ENCODE measurements at regions not wholly inside any gene's neighbourhood (a gene's known extent, or its start where the extent isn't known, plus 50 kb on each side); places are given as distances from the start of the nearest gene placed in this dataset.

GRCh38 chr2:128522829-128523228, 204.2 kb upstream of the HS6ST1 start:
- Histone ChIP-seq H3K4me3 (ENCODE audit: low read depth, low read length) (no peak overlapping the region), H3K9me3 (no peaks in the 10 kb centered on the region), H3K4me1 (no peaks in the 10 kb centered on the region), H3K36me3 (no peaks in the 10 kb centered on the region), H3K27me3 (no peaks in the 10 kb centered on the region)
- DNase-seq: no peak
- TF ChIP-seq, protein P1, sequence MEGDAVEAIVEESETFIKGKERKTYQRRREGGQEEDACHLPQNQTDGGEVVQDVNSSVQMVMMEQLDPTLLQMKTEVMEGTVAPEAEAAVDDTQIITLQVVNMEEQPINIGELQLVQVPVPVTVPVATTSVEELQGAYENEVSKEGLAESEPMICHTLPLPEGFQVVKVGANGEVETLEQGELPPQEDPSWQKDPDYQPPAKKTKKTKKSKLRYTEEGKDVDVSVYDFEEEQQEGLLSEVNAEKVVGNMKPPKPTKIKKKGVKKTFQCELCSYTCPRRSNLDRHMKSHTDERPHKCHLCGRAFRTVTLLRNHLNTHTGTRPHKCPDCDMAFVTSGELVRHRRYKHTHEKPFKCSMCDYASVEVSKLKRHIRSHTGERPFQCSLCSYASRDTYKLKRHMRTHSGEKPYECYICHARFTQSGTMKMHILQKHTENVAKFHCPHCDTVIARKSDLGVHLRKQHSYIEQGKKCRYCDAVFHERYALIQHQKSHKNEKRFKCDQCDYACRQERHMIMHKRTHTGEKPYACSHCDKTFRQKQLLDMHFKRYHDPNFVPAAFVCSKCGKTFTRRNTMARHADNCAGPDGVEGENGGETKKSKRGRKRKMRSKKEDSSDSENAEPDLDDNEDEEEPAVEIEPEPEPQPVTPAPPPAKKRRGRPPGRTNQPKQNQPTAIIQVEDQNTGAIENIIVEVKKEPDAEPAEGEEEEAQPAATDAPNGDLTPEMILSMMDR (IDR thresholded peaks at IDR 0.05; ENCODE audit: low read depth, low read length): no peak

- Histone ChIP-seq H3K4me1 (no peaks in the 10 kb centered on the region), H3K4me3 (ENCODE audit: low read depth, low read length) (no peak overlapping the region), H3K36me3 (no peaks in the 10 kb centered on the region), H3K27me3 (no peaks in the 10 kb centered on the region), H3K9me3 (no peaks in the 10 kb centered on the region)
- no peak for DNase-seq
- TF ChIP-seq, protein P1 (IDR thresholded peaks at IDR 0.05; ENCODE audit: low read depth, low read length): no peak
Observed at GRCh38 chr2:128523457-128523856, 204.8 kb upstream of the HS6ST1 start.

DNA sequence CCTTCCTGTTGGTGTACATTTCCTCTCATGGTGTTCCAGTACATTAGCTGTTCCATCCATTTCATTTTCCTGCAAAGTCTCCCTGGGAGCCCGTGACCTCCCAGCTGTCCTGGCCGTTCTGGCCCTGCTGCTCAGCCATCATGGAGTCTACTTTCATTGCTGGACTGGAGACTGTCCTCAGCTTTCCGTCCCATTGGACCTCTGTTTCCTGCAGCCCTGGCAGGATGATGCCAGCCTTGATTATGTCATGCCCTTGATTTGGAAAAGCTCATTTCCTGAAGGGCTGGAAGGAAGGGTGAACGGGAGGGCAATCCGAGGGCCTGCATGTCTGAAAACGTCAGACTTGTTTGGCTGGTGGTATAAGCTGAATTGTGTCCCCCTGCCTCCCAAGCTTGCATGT, 205.5 kb upstream of the HS6ST1 start:
- no peaks in the 10 kb centered on the region for H3K36me3 ChIP-seq
- no peaks in the 10 kb centered on the region for H3K27me3 ChIP-seq
- H3K4me1 ChIP-seq: no peaks in the 10 kb centered on the region
- H3K4me3 ChIP-seq (ENCODE audit: low read depth, low read length): no peak overlapping the region
- TF ChIP-seq, protein P1 (IDR thresholded peaks at IDR 0.05; ENCODE audit: low read depth, low read length): no peak
- H3K9me3 ChIP-seq: no peaks in the 10 kb centered on the region
- no peak for DNase-seq

- TF ChIP-seq, protein P1 (IDR thresholded peaks at IDR 0.05; ENCODE audit: low read depth, low read length): no peak
- no peak overlapping the region for H3K4me3 ChIP-seq (ENCODE audit: low read depth, low read length)
- H3K36me3 ChIP-seq: no peaks in the 10 kb centered on the region
- no peaks in the 10 kb centered on the region for H3K27me3 ChIP-seq
- no peak for DNase-seq
- H3K4me1 ChIP-seq: no peaks in the 10 kb centered on the region
- H3K9me3 ChIP-seq: no peaks in the 10 kb centered on the region
Observed at GRCh38 chr2:128525653-128526052, 207.0 kb upstream of the HS6ST1 start.

GRCh38 chr2:128526455-128526976, 207.8 kb upstream of the HS6ST1 start:
- DNase-seq: no peak
- TF ChIP-seq, protein P1 (IDR thresholded peaks at IDR 0.05; ENCODE audit: low read depth, low read length): no peak
- Histone ChIP-seq H3K4me3 (ENCODE audit: low read depth, low read length) (no peak overlapping the region), H3K4me1 (no peaks in the 10 kb centered on the region), H3K36me3 (no peaks in the 10 kb centered on the region), H3K9me3 (no peaks in the 10 kb centered on the region), H3K27me3 (no peaks in the 10 kb centered on the region)

DNA sequence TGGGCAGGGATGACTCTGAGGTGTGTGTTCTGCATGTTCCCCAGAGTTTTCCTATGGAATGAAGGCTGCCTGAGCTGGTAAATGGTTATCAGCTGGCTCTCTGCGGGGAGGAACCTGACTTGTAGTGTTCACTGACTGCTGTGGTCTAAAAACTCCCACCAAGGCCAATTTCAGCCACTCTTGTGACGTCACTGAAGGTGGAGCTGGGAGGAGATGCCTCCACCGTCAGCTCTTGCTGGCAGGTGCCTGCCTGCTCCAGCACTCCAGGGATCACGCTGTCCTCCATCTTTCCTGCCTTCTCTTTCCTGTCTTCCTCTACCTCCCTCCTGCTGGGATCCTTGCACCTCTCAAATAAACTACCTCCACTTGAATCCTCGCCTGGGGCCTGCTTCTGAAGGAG, 209.5 kb upstream of the HS6ST1 start:
- TF ChIP-seq, protein P1 (IDR thresholded peaks at IDR 0.05; ENCODE audit: low read depth, low read length): no peak
- Histone ChIP-seq H3K27me3 (no peaks in the 10 kb centered on the region), H3K9me3 (no peaks in the 10 kb centered on the region), H3K36me3 (no peaks in the 10 kb centered on the region), H3K4me3 (ENCODE audit: low read depth, low read length) (no peak overlapping the region), H3K4me1 (no peaks in the 10 kb centered on the region)
- no peak for DNase-seq
